ENCODE measurements at regions not wholly inside any gene's neighbourhood (a gene's known extent, or its start where the extent isn't known, plus 50 kb on each side); places are given as distances from the start of the nearest gene placed in this dataset.
A peak's percentile ranks its signal among the peaks of the same experiment; 100 is the strongest.

- Histone ChIP-seq H3K27me3 (ENCODE audit: insufficient read depth, poor library complexity, severe bottlenecking) (no peaks in the 10 kb centered on the region), H3K4me3 (replicated peaks; ENCODE audit: insufficient read depth, low read length) (no peak overlapping the region), H3K27ac (replicated peaks) (no peak overlapping the region)
- TF ChIP-seq CTCF (IDR thresholded peaks at IDR 0.05; ENCODE audit: insufficient read depth, low read length) (no peak), POLR2AphosphoS5 (IDR thresholded peaks at IDR 0.05; ENCODE audit: low read depth) (no peak), SPI1 (IDR thresholded peaks at IDR 0.05; ENCODE audit: borderline replicate concordance, low read depth) (no peak), REST (IDR thresholded peaks at IDR 0.05; ENCODE audit: insufficient replicate concordance, low read depth) (no peak), GABPA (IDR thresholded peaks at IDR 0.05; ENCODE audit: low read depth) (no peak)
- DNase-seq (ENCODE audit: low read depth in 1 of 2, low spot score in 1 of 2), result no peak
Measured at GRCh38 chr9:24095246-24095645, 269.2 kb upstream of the ELAVL2 start.

DNA sequence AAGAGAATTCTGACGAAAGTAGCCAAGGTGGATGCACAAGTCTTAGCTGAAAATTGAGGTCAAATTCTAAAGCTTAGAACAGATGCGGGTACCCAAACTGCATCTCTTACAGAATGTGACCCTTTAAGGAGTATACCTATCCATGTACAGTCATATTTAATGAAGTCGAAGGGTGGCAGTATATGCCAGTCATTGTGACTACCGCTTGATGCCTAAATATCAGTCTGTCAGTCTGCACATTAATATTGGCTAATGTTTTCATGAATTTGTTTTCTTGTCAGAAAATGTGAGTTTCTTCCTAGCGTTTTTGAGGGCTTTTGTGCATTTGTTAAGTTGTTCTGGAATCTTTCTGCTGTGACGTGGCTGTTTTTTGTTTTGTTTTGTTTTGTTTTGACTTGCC lies 264.5 kb upstream of the ELAVL2 start:
- TF ChIP-seq POLR2AphosphoS5 (IDR thresholded peaks at IDR 0.05; ENCODE audit: low read depth) (no peak), SPI1 (IDR thresholded peaks at IDR 0.05; ENCODE audit: borderline replicate concordance, low read depth) (no peak), GABPA (IDR thresholded peaks at IDR 0.05; ENCODE audit: low read depth) (no peak), CTCF (IDR thresholded peaks at IDR 0.05; ENCODE audit: insufficient read depth, low read length) (no peak), REST (IDR thresholded peaks at IDR 0.05; ENCODE audit: insufficient replicate concordance, low read depth) (no peak)
- DNase-seq (ENCODE audit: low read depth in 1 of 2, low spot score in 1 of 2), result peak in 1 of 2 experiments; percentile 0
- H3K4me3 ChIP-seq (replicated peaks; ENCODE audit: insufficient read depth, low read length), result no peak overlapping the region

GRCh38 chr9:24073666-24074065 lies 247.6 kb upstream of the ELAVL2 start:
- H3K27me3 ChIP-seq (ENCODE audit: insufficient read depth, poor library complexity, severe bottlenecking), result no peaks in the 10 kb centered on the region
- DNase-seq (ENCODE audit: low read depth in 1 of 2, low spot score in 1 of 2), result no peak
- no peak overlapping the region for H3K4me3 ChIP-seq (replicated peaks; ENCODE audit: insufficient read depth, low read length)
- TF ChIP-seq SPI1 (IDR thresholded peaks at IDR 0.05; ENCODE audit: borderline replicate concordance, low read depth), result no peak
- TF ChIP-seq POLR2AphosphoS5 (IDR thresholded peaks at IDR 0.05; ENCODE audit: low read depth), result no peak
- no peak for TF ChIP-seq CTCF (IDR thresholded peaks at IDR 0.05; ENCODE audit: insufficient read depth, low read length)
- TF ChIP-seq GABPA (IDR thresholded peaks at IDR 0.05; ENCODE audit: low read depth), result no peak
- TF ChIP-seq REST (IDR thresholded peaks at IDR 0.05; ENCODE audit: insufficient replicate concordance, low read depth), result no peak
- H3K27ac ChIP-seq (replicated peaks), result no peak overlapping the region

More for the DNA sequence above, 264.5 kb upstream of the ELAVL2 start:
- Histone ChIP-seq H3K27me3 (ENCODE audit: insufficient read depth, poor library complexity, severe bottlenecking) (no peaks in the 10 kb centered on the region), H3K27ac (replicated peaks) (no peak overlapping the region)

Measured in HL-60 (cell line).